IPS DF 6.9 (cell line): ENCODE measurements at regions not wholly inside any gene's neighbourhood (a gene's known extent, or its start where the extent isn't known, plus 50 kb on each side); places are given as distances from the start of the nearest gene placed in this dataset.
"Not testable (repeated sequence)": the region's sequence is repeated elsewhere in the genome, so short reads cannot be mapped to it uniquely, and the experiment has no call there.

ENCODE experiments used
- DNase-seq: peaks from one replicate; pipeline ENCODE4 v3.0.0-alpha.2; 2013; ENCODE audit warnings: low read depth, low spot score
- H3K27ac ChIP-seq: one replicate; pipeline ENCODE4 v1.5.1; 2013; ENCODE audit warnings: low read length, control low read depth
- H3K27me3 ChIP-seq: 2 replicates; pipeline ENCODE4 v1.6.1; 2013; ENCODE audit warnings: mild to moderate bottlenecking, low read length; ENCODE audit not compliant: control insufficient read depth, insufficient read depth
- H3K36me3 ChIP-seq: 2 replicates; pipeline ENCODE4 v1.6.1; 2013; ENCODE audit warnings: low read length; ENCODE audit not compliant: control insufficient read depth, insufficient read depth
- H3K4me1 ChIP-seq: 2 replicates; pipeline ENCODE4 v1.6.1; 2013; ENCODE audit warnings: low read length; ENCODE audit not compliant: control insufficient read depth, insufficient read depth
- H3K4me3 ChIP-seq: 2 replicates; pipeline ENCODE4 v1.5.1; 2013; ENCODE audit warnings: mild to moderate bottlenecking, low read length
- H3K9me3 ChIP-seq: 2 replicates; pipeline ENCODE4 v1.6.1; 2013; ENCODE audit warnings: low read length, inconsistent platforms; ENCODE audit not compliant: control insufficient read depth, insufficient read depth
- WGBS: extraction: QIAGEN DNeasy Blood & Tissue Kit; methylation state at CpG from one replicate; pipeline ENCODE4 v1.1.7; 2013; ENCODE audit warnings: mixed read lengths, missing lambda C conversion rate; ENCODE audit not compliant: insufficient read length, insufficient coverage; 5-methylcytosine and 5-hydroxymethylcytosine counted together

DNA sequence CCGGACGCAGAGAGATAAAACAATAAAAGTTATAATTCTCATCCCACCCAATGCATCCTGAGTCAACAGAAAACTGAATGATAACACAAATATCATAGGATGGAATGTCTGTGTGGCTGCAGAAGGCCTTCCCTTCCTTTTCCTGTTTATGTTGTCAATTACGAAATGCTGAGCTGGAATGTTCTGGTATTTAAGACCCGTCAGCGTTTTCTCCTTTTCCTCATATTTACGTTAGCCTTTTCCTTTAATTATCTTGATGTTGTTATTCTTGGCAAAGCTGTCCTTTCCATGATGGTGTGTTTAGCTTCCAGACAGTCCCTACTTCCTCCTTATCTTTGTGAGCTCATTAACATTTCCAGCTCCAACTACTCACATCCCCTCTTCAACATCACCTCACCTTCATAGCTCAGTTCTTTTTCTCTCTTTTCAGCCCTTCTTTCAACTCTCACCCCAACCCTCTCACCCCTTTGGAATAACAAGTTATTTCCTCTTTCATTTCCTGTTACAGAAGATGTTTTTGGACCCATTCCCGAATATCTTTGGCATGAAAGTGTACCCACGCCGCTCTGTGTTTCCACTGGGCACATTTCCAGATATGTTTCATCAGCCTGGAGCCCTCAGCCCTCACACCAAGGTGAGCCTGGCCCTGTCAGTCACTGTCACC, 221.6 kb downstream of the NR2F1-AS1 start:
- Histone ChIP-seq H3K4me3 (no peak overlapping the region), H3K27me3 (no peaks in the 10 kb centered on the region), H3K9me3 (no peaks in the 10 kb centered on the region), H3K36me3 (no peaks in the 10 kb centered on the region), H3K4me1 (no peaks in the 10 kb centered on the region), H3K27ac (no peak overlapping the region)
- no CpG with 5 or more reads among the region's 9 CpGs for WGBS
- DNase-seq: no peak

GRCh38 chr5:93358176-93358575, 222.8 kb downstream of the NR2F1-AS1 start:
- Histone ChIP-seq H3K4me3 (no peak overlapping the region), H3K4me1 (no peaks in the 10 kb centered on the region), H3K9me3 (no peaks in the 10 kb centered on the region), H3K27ac (no peak overlapping the region), H3K27me3 (no peaks in the 10 kb centered on the region), H3K36me3 (no peaks in the 10 kb centered on the region)
- no peak for DNase-seq
- no CpG with 5 or more reads among the region's 1 CpG for WGBS

DNA sequence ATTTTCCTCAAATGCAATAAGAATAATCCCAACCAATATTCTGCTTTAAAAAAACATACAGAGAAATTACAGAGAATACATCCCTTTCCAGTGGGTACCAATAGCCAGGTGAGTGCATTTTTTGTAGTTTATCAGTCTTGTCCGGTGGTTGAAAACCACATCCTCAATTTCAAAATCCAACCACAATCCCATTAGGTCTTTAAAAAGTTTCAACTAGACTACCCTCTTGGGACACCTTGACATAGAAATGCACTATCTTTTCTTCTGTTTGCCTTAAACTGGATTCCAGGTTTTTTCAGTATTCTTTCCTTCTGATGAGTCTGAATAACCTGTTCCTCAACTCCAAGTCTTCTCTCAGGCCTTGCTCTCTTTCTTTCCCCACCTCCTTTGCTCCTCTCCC, 223.3 kb downstream of the NR2F1-AS1 start:
- H3K27ac ChIP-seq: no peak overlapping the region
- H3K36me3 ChIP-seq: no peaks in the 10 kb centered on the region
- no peaks in the 10 kb centered on the region for H3K27me3 ChIP-seq
- no CpG with 5 or more reads among the region's 1 CpG for WGBS
- DNase-seq: no peak
- no peaks in the 10 kb centered on the region for H3K4me1 ChIP-seq
- H3K4me3 ChIP-seq: no peak overlapping the region
- H3K9me3 ChIP-seq: no peaks in the 10 kb centered on the region

GRCh38 chr5:93355691-93356090, 225.3 kb downstream of the NR2F1-AS1 start:
- no peak for DNase-seq
- no CpG with 5 or more reads among the region's 8 CpGs for WGBS
- Histone ChIP-seq H3K4me3 (no peak overlapping the region), H3K9me3 (no peaks in the 10 kb centered on the region), H3K36me3 (no peaks in the 10 kb centered on the region), H3K27ac (no peak overlapping the region), H3K4me1 (no peaks in the 10 kb centered on the region), H3K27me3 (no peaks in the 10 kb centered on the region)

GRCh38 chr5:93352186-93352585, 228.8 kb downstream of the NR2F1-AS1 start:
- Histone ChIP-seq H3K27ac (no peak overlapping the region), H3K4me3 (no peak overlapping the region), H3K4me1 (0 out of 2 replicates have a peak, but pooled peaks cover 2% of the 10 kb centered on the region), H3K36me3 (no peaks in the 10 kb centered on the region), H3K9me3 (no peaks in the 10 kb centered on the region), H3K27me3 (no peaks in the 10 kb centered on the region)
- WGBS: no CpG with 5 or more reads among the region's 2 CpGs
- DNase-seq: no peak

- H3K27ac ChIP-seq: no peak overlapping the region
- no peak for DNase-seq
- no peak overlapping the region for H3K4me3 ChIP-seq
- WGBS: no CpG with 5 or more reads among the region's 3 CpGs
- no peaks in the 10 kb centered on the region for H3K36me3 ChIP-seq
- no peaks in the 10 kb centered on the region for H3K9me3 ChIP-seq
- 0 out of 2 replicates have a peak, but pooled peaks cover 2% of the 10 kb centered on the region for H3K4me1 ChIP-seq
- no peaks in the 10 kb centered on the region for H3K27me3 ChIP-seq
Measured at GRCh38 chr5:93349613-93350012, 231.4 kb downstream of the NR2F1-AS1 start.

DNA sequence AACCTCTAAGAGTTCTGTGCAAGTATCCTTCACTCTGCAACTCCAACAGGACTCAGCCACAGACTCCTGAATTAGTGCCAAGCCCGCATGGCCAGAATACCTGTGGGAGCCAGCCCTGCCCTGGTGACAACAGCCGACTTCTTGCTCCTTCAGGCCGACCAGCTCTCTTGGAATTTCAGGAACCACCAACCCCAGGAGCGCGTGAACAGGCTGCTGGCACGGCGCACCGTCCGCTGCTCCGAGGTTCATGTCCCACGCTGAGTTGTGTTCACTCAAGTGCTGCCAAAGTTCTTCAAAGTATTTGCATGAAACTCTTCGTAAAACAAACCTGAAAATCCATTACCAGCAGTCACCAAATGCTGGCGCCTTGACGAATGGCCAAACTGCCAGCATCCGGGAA, 232.8 kb downstream of the NR2F1-AS1 start:
- no peaks in the 10 kb centered on the region for H3K36me3 ChIP-seq
- DNase-seq: no peak
- H3K27ac ChIP-seq: no peak overlapping the region
- no peak overlapping the region for H3K4me3 ChIP-seq
- H3K27me3 ChIP-seq: no peaks in the 10 kb centered on the region
- no peaks in the 10 kb centered on the region for H3K9me3 ChIP-seq
- WGBS: no CpG with 5 or more reads among the region's 15 CpGs
- 0 out of 2 replicates have a peak, but pooled peaks cover 2% of the 10 kb centered on the region for H3K4me1 ChIP-seq

DNA sequence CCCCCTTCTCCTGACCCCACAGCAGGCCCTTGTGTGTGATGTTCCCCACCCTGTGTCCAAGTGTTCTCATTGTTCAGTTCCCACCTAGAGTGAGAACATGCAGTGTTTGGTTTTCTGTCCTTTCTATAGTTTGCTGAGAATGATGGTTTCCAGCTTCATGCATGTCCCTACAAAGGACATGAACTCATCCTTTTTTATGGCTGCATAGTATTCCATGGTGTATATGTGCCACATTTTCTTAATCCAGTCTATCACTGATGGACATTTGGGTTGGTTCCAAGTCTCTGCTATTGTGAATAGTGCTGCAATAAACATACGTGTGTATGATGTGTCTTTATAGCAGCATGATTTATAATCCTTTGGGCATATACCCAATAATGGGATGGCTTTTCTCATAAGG, 234.2 kb downstream of the NR2F1-AS1 start:
- not testable (repeated sequence) for H3K9me3 ChIP-seq, H3K36me3 ChIP-seq, DNase-seq, H3K4me3 ChIP-seq, H3K4me1 ChIP-seq, H3K27me3 ChIP-seq, H3K27ac ChIP-seq
- no CpG with 5 or more reads among the region's 1 CpG for WGBS

- no peaks in the 10 kb centered on the region for H3K27me3 ChIP-seq
- no CpG with 5 or more reads among the region's 5 CpGs for WGBS
- no peak overlapping the region for H3K4me3 ChIP-seq
- 0 out of 2 replicates have a peak, but pooled peaks cover 2% of the 10 kb centered on the region for H3K4me1 ChIP-seq
- H3K27ac ChIP-seq: no peak overlapping the region
- H3K36me3 ChIP-seq: no peaks in the 10 kb centered on the region
- no peak for DNase-seq
- no peaks in the 10 kb centered on the region for H3K9me3 ChIP-seq
Measured at GRCh38 chr5:93346301-93346700, 234.7 kb downstream of the NR2F1-AS1 start.

- no peaks in the 10 kb centered on the region for H3K4me1 ChIP-seq
- no peaks in the 10 kb centered on the region for H3K27me3 ChIP-seq
- WGBS: no CpG with 5 or more reads among the region's 3 CpGs
- no peaks in the 10 kb centered on the region for H3K9me3 ChIP-seq
- no peak for DNase-seq
- H3K36me3 ChIP-seq: no peaks in the 10 kb centered on the region
- H3K27ac ChIP-seq: no peak overlapping the region
- H3K4me3 ChIP-seq: no peak overlapping the region
Measured at GRCh38 chr5:93343570-93343969, 237.4 kb downstream of the NR2F1-AS1 start.

DNA sequence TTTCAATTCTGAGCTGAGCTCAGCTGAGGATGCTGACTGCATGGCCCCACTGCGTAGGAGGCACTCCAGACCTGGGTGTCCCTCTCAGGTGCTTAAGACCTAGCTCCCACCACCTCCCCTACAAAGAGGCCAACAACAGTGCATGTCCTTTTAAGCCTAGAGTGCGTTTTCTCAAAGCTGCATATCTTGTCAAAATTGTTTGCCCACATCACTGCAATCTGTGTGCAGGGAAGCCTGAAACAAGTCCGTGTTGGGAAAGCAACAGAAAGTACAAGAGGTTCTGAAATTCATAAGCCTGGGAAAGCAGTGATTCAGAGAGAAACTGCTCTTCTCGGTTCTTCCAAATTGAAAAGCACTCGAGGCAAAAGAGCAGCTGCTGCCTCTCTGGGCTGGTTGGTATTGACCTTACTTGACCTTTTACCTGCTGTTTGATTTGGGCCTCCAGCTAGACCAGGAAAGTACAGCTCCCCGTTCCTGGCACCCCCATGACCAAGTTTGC, 238.4 kb downstream of the NR2F1-AS1 start:
- no peak overlapping the region for H3K27ac ChIP-seq
- no peak overlapping the region for H3K4me3 ChIP-seq

More for the DNA sequence above, 238.4 kb downstream of the NR2F1-AS1 start:
- H3K36me3 ChIP-seq: no peaks in the 10 kb centered on the region
- DNase-seq: no peak
- H3K4me1 ChIP-seq: no peaks in the 10 kb centered on the region
- H3K9me3 ChIP-seq: no peaks in the 10 kb centered on the region
- WGBS: no CpG with 5 or more reads among the region's 6 CpGs
- H3K27me3 ChIP-seq: no peaks in the 10 kb centered on the region
